Spleen (tissue), 7 donors: ENCODE measurements at regions not wholly inside any gene's neighbourhood (a gene's known extent, or its start where the extent isn't known, plus 50 kb on each side); places are given as distances from the start of the nearest gene placed in this dataset.

Source experiments
- POLR2A ChIP-seq, 3 donors: fragments of 450-650 bp; IDR thresholded peaks; one replicate each; pipeline ENCODE4 v1.5.1; 2017; ENCODE audit warnings: antibody characterized with exemption in 3 of 3, mild to moderate bottlenecking in 1 of 3
- TF ChIP-seq, protein P1 (sequence below), 11 experiments: fragments of 200-600 bp in 7 of 11; fragments of 450-650 bp in 4 of 11; sonication (generic) in 4 of 11; IDR thresholded peaks in 8 of 11; conservative IDR thresholded peaks in 3 of 11; 1 replicate in 7 of 11; 2 replicates in 4 of 11; pipeline versions ENCODE4 v1.4.0 to v1.8.0; 2016 to 2021; ENCODE audit warnings: antibody characterized with exemption in 11 of 11, inconsistent platforms in 4 of 11, mild to moderate bottlenecking in 1 of 11
- donor health status: DM: no; HTN: no; CAD: no; lungs with moderate emphysema.
- donor health status: DM: no; HTN: no; CAD: no.
- donor health status: DM: no; HTN: no; CAD: no.

DNA sequence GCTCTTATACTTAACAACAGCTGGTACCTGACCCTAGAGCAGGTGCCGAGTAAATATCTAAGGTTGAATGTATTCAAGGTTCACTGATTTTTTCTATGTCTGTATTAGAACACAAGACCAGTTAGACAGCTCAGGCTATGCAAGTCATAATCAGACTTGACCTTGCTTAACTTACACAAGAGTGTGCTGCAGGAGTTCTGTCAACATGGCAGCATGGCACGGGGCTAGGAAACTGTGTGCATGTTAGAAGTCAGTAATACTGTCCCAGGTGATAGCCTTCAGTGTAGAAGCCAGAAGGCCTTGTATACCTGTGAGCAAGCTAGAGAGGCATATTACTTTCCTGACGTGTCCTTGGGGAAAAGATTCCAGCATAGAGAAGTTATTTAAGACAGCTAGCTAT, 253.1 kb downstream of the FAT3 start:
- TF ChIP-seq, protein P1, sequence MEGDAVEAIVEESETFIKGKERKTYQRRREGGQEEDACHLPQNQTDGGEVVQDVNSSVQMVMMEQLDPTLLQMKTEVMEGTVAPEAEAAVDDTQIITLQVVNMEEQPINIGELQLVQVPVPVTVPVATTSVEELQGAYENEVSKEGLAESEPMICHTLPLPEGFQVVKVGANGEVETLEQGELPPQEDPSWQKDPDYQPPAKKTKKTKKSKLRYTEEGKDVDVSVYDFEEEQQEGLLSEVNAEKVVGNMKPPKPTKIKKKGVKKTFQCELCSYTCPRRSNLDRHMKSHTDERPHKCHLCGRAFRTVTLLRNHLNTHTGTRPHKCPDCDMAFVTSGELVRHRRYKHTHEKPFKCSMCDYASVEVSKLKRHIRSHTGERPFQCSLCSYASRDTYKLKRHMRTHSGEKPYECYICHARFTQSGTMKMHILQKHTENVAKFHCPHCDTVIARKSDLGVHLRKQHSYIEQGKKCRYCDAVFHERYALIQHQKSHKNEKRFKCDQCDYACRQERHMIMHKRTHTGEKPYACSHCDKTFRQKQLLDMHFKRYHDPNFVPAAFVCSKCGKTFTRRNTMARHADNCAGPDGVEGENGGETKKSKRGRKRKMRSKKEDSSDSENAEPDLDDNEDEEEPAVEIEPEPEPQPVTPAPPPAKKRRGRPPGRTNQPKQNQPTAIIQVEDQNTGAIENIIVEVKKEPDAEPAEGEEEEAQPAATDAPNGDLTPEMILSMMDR (IDR thresholded peaks at IDR 0.05 in 8 of 11, conservative IDR thresholded peaks at IDR 0.05 in 3 of 11), result no peak
- TF ChIP-seq POLR2A (IDR thresholded peaks at IDR 0.05), result no peak
